OCI-LY3 (cell line): ENCODE measurements at regions not wholly inside any gene's neighbourhood (a gene's known extent, or its start where the extent isn't known, plus 50 kb on each side); places are given as distances from the start of the nearest gene placed in this dataset.

Experiments
- H2AFZ ChIP-seq: fragments of 200-600, 300-600 bp; shearing (Covaris generic); 2 replicates; pipeline ENCODE4 v1.6.0; 2014; ENCODE audit warnings: antibody characterized with exemption, low read depth, low read length
- H3K27ac ChIP-seq: fragments of 200-600, 300-600 bp; sonication (generic); 2 replicates; pipeline ENCODE4 v1.5.1; 2014; ENCODE audit warnings: mild to moderate bottlenecking, low read length, moderate library complexity, mixed read lengths
- H3K27me3 ChIP-seq: fragments of 200-600, 300-600 bp; sonication (generic); 2 replicates; pipeline ENCODE4 v1.6.1; 2014; ENCODE audit warnings: low read depth, low read length, mixed read lengths
- H3K36me3 ChIP-seq: fragments of 200-600, 300-600 bp; sonication (generic); replicated peaks from 2 replicates; pipeline ENCODE3; 2014; ENCODE audit warnings: low read depth, low read length, mixed read lengths
- H3K4me1 ChIP-seq: fragments of 300-600, 200-600 bp; sonication (generic); 2 replicates; pipeline ENCODE4 v1.6.1; 2014; ENCODE audit warnings: low read length, mixed read lengths
- H3K4me2 ChIP-seq: fragments of 200-600, 300-600 bp; sonication (generic); 2 replicates; pipeline ENCODE4 v1.6.1; 2014; ENCODE audit warnings: low read length, mixed read lengths
- H3K4me3 ChIP-seq: fragments of 300-600, 200-600 bp; sonication (generic); 2 replicates; pipeline ENCODE4 v1.5.1; 2014; ENCODE audit warnings: antibody characterized with exemption, mild to moderate bottlenecking, low read length, moderate library complexity
- H3K79me2 ChIP-seq: fragments of 300-600, 200-600 bp; shearing (Covaris generic); 2 replicates; pipeline ENCODE4 v1.6.1; 2014; ENCODE audit warnings: mild to moderate bottlenecking, low read length, mixed read lengths
- H3K9ac ChIP-seq: fragments of 300-600, 200-600 bp; shearing (Covaris generic); 2 replicates; pipeline ENCODE4 v1.6.0; 2014; ENCODE audit warnings: mild to moderate bottlenecking, low read length, moderate library complexity
- H3K9me3 ChIP-seq: fragments of 200-600, 300-600 bp; shearing (Covaris generic); 2 replicates; pipeline ENCODE4 v1.6.1; 2014; ENCODE audit warnings: low read length, mixed read lengths; ENCODE audit not compliant: insufficient read depth
- H4K20me1 ChIP-seq: fragments of 200-600, 300-600 bp; sonication (generic); 2 replicates; pipeline ENCODE4 v1.6.1; 2016; ENCODE audit warnings: low read length, mixed read lengths; ENCODE audit not compliant: insufficient read depth
- EZH2phosphoT487 ChIP-seq: fragments of 200-600 bp; shearing (Covaris generic); IDR thresholded peaks from 2 replicates; pipeline ENCODE4 v1.6.1; 2018; ENCODE audit warnings: antibody characterized with exemption, mixed run types, low read depth
- TF ChIP-seq, protein P1 (sequence below): fragments of 200-600, 300-600 bp; sonication (generic); IDR thresholded peaks from 2 replicates; pipeline ENCODE4 v1.5.1; 2014; ENCODE audit warnings: antibody characterized with exemption, low read length, low read depth

DNA sequence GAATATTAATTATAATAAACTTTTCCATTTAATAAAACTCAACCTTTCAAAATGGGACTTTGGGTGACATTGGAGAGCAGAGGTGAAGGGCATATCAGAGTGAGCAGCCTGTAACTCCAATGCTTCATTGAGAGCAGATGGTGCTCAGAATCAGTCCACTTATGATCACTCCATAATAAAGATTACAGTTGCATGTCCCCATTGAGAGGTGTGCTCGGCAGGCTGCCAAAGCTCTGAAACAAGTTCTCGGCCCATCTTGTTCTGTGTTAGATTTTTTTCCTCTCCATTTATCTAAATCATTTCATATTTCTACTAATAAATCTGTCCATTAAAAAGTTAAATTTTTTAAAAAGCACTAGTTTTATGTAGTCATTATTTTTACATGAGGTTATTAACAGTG, 1786.4 kb upstream of the WWC1 start:
- Histone ChIP-seq H3K9me3 (no peaks in the 10 kb centered on the region), H3K27me3 (no peaks in the 10 kb centered on the region), H4K20me1 (no peaks in the 10 kb centered on the region), H3K27ac (no peak overlapping the region), H3K9ac (no peak overlapping the region), H3K79me2 (no peaks in the 10 kb centered on the region), H3K36me3 (no peaks in the 10 kb centered on the region), H3K4me3 (no peak overlapping the region), H3K4me2 (no peak overlapping the region), H3K4me1 (no peaks in the 10 kb centered on the region), H2AFZ (no peak overlapping the region)
- TF ChIP-seq, protein P1, sequence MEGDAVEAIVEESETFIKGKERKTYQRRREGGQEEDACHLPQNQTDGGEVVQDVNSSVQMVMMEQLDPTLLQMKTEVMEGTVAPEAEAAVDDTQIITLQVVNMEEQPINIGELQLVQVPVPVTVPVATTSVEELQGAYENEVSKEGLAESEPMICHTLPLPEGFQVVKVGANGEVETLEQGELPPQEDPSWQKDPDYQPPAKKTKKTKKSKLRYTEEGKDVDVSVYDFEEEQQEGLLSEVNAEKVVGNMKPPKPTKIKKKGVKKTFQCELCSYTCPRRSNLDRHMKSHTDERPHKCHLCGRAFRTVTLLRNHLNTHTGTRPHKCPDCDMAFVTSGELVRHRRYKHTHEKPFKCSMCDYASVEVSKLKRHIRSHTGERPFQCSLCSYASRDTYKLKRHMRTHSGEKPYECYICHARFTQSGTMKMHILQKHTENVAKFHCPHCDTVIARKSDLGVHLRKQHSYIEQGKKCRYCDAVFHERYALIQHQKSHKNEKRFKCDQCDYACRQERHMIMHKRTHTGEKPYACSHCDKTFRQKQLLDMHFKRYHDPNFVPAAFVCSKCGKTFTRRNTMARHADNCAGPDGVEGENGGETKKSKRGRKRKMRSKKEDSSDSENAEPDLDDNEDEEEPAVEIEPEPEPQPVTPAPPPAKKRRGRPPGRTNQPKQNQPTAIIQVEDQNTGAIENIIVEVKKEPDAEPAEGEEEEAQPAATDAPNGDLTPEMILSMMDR = no peak
- no peak for TF ChIP-seq EZH2phosphoT487

DNA sequence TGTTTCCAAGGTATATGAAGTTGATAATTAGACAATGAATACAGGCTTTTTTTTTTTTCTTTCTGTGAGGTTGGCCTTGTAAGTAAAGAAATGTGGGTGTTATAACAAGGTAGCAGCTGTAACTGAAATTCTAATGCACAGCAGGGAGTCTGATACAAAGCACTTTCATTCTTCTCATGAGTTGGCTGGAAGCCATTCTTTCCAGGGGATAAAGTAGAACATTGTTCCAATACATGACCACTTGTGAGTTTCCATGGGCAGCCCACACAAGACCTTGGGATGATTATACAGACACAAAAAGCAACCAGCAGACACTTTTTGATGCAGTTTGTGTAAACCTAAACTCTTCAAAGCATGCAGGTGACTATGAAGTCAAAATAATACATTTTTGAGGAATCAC, 1785.9 kb upstream of the WWC1 start:
- no peak overlapping the region for H2AFZ ChIP-seq
- H3K27ac ChIP-seq = no peak overlapping the region
- no peaks in the 10 kb centered on the region for H4K20me1 ChIP-seq
- no peaks in the 10 kb centered on the region for H3K36me3 ChIP-seq
- H3K4me1 ChIP-seq = no peaks in the 10 kb centered on the region
- no peak overlapping the region for H3K4me2 ChIP-seq
- no peak for TF ChIP-seq EZH2phosphoT487
- TF ChIP-seq, protein P1 = no peak
- H3K79me2 ChIP-seq = no peaks in the 10 kb centered on the region
- no peak overlapping the region for H3K9ac ChIP-seq
- H3K27me3 ChIP-seq = no peaks in the 10 kb centered on the region
- H3K4me3 ChIP-seq = no peak overlapping the region
- H3K9me3 ChIP-seq = no peaks in the 10 kb centered on the region

DNA sequence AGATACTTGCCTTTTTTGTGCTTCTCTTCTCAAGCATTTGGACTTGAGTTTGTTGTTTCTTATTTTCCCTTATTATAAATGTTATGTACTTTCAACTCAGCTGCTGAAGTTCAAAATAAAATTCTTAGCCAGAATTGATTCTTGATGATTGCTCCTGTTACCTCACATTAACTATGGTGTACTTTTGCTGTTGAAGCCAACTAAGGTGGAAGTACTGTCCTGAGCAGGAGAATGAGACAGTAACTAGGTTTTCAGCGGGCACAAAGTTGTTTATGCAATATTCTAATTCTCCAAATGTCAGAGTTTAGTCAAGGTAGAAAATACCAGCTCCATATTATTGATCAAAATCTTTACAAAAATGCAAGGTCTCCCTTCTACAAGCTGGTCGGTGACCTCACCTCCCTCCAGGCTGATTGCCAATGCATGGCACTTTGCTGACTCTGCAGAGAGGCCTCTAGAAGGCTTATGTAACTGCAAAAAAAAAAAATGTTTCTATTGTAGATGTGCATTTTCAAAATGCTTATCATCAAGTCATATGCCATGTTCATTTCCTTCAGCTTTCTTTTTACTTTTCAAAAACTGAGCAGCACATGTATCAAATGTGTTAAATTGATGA, 1783.5 kb upstream of the WWC1 start:
- Histone ChIP-seq H3K4me1 (no peaks in the 10 kb centered on the region), H3K4me3 (no peak overlapping the region), H2AFZ (no peak overlapping the region), H3K9me3 (no peaks in the 10 kb centered on the region), H3K79me2 (no peaks in the 10 kb centered on the region), H3K27ac (no peak overlapping the region), H3K4me2 (no peak overlapping the region), H3K36me3 (no peaks in the 10 kb centered on the region), H4K20me1 (no peaks in the 10 kb centered on the region), H3K27me3 (no peaks in the 10 kb centered on the region), H3K9ac (no peak overlapping the region)
- TF ChIP-seq, protein P1 = no peak
- no peak for TF ChIP-seq EZH2phosphoT487

DNA sequence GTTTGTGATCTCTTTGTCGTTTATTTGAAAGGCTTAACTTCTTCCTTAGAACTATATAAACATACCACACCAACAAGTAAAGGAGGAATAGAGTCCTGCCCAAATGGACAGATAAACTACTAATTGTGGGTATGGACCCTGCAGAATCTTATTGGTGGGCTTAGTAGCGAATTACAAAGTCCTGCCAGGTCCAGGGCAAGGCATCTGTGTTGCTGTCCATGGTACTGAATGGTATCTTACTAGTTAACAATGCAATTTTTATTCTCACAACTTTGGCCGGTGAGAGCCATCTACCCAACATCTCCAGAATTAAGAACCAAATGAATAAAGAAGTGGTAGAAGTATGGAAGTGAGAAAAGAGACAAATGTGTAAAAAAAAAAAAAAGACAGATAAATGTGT, 1782.4 kb upstream of the WWC1 start:
- no peak for TF ChIP-seq EZH2phosphoT487

DNA sequence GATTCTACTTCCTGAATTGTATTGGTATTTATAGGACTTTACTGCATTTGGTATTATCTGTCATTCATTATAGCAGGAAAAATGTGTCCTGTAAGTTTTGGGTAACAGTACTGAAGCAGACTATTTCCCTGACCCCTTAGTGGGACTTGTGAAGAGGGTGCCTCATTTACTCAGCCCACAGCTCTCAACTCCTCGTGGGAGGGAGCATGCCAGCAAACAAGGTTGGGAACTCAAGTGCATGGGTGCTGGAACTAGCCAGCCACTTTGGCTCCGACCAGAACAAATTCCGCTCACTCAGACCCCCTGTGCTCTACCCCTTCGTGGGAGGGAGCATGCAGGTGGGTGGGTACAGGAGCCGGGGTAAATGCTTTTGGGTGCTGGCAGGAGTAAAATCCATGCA, 1773.5 kb upstream of the WWC1 start:
- Histone ChIP-seq H3K9ac (no peak overlapping the region), H3K36me3 (no peaks in the 10 kb centered on the region), H3K4me3 (no peak overlapping the region), H2AFZ (no peak overlapping the region), H3K27me3 (no peaks in the 10 kb centered on the region), H3K4me1 (no peaks in the 10 kb centered on the region), H4K20me1 (no peaks in the 10 kb centered on the region), H3K79me2 (no peaks in the 10 kb centered on the region), H3K27ac (no peak overlapping the region), H3K4me2 (no peak overlapping the region), H3K9me3 (no peaks in the 10 kb centered on the region)
- no peak for TF ChIP-seq EZH2phosphoT487
- TF ChIP-seq, protein P1 = no peak

More for the DNA sequence above, 1782.4 kb upstream of the WWC1 start:
- Histone ChIP-seq H3K4me2 (no peak overlapping the region), H3K9ac (no peak overlapping the region), H3K79me2 (no peaks in the 10 kb centered on the region), H3K9me3 (no peaks in the 10 kb centered on the region), H3K4me1 (no peaks in the 10 kb centered on the region), H4K20me1 (no peaks in the 10 kb centered on the region), H3K27me3 (no peaks in the 10 kb centered on the region), H3K27ac (no peak overlapping the region), H3K36me3 (no peaks in the 10 kb centered on the region), H2AFZ (no peak overlapping the region), H3K4me3 (no peak overlapping the region)
